ENCODE measurements at regions not wholly inside any gene's neighbourhood (a gene's known extent, or its start where the extent isn't known, plus 50 kb on each side); places are given as distances from the start of the nearest gene placed in this dataset.

DNA sequence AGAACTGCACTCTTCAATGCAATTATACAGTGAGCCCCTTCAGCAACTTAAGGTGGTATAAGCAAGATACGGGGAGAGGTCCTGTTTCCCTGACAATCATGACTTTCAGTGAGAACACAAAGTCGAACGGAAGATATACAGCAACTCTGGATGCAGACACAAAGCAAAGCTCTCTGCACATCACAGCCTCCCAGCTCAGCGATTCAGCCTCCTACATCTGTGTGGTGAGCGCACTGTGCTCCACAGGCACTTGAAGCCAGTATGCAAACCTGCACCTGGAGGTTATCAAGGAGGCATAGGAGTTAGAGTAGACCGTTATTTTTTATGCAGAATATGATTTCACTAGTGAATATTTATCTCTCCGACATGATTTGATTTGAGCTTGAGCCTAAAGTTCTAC is 152.2 kb upstream of the OR4E1 start:
- Histone ChIP-seq H3K9me3 (ENCODE audit: insufficient read depth, low read depth) (no peaks in the 10 kb centered on the region), H3K27ac (no peak overlapping the region), H3F3A (ENCODE audit: insufficient read depth, low read depth) (no peaks in the 10 kb centered on the region), H3K27me3 (ENCODE audit: insufficient read depth, low read depth) (no peaks in the 10 kb centered on the region), H3K36me3 (ENCODE audit: low read depth) (no peaks in the 10 kb centered on the region), H2AFZ (no peak overlapping the region), H3K4me3 (no peak overlapping the region), H3K79me2 (ENCODE audit: low read depth) (no peaks in the 10 kb centered on the region), H4K20me1 (ENCODE audit: insufficient read depth) (no peaks in the 10 kb centered on the region), H3K4me1 (replicated peaks; ENCODE audit: insufficient read depth) (0 out of 2 replicates have a peak, but pooled peaks cover 6% of the 10 kb centered on the region), H3K9me2 (ENCODE audit: insufficient read depth) (no peaks in the 10 kb centered on the region), H3K4me2 (no peak overlapping the region)
- CTCF ChIA-PET = interaction anchor here (0.6 kb wide), 1 partner anchor 88 kb away, joined by 9 read pairs; no protein-coding TSS in a partner anchor
- no TSS peak for BruUV-seq (replicated peaks)
- POLR2A ChIA-PET (ENCODE audit: unreplicated experiment) = no interaction called here
- DNase-seq = no peak
- TF ChIP-seq EZH2 (IDR thresholded peaks at IDR 0.05; ENCODE audit: low read depth) (no peak), CTCF (conservative IDR thresholded peaks at IDR 0.05) (no peak)
- intact Hi-C loops (cut with micrococcal nuclease; ENCODE audit: unreplicated experiment) = no loop called here

DNA sequence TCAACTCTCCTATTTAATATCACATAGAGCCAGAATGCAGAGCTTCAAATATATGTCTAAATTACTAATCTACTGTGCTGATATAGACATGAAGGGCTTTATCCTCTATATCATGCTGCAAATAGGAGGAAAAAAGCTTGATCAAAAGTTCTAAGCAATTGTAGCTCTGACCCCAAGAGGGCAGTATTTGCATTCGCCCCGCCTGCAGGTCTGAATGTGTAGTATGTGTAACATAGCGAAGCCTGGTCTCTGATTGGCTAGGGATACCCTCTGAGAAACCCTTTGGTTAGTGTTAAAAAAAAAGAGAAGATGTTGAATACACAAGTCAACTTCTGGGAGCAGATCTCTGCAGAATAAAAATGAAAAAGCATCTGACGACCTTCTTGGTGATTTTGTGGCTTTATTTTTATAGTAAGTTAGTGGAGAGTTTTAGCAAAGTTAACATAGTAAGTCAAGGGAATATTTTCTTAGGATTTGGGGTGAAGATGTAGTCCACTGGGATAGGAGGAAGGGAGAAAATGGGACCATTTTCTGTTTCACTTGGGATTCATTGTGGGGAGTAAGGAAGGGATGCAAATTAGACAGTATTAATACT is 151.6 kb upstream of the OR4E1 start:
- Histone ChIP-seq H3K4me3 (no peak overlapping the region), H3K36me3 (ENCODE audit: low read depth) (no peaks in the 10 kb centered on the region), H2AFZ (no peak overlapping the region), H3K27ac (no peak overlapping the region), H3K4me2 (no peak overlapping the region), H3F3A (ENCODE audit: insufficient read depth, low read depth) (no peaks in the 10 kb centered on the region), H3K4me1 (replicated peaks; ENCODE audit: insufficient read depth) (peaks cover 7% of the 10 kb centered on the region; the same call in 1 of the 2 replicates), H4K20me1 (ENCODE audit: insufficient read depth) (no peaks in the 10 kb centered on the region), H3K27me3 (ENCODE audit: insufficient read depth, low read depth) (no peaks in the 10 kb centered on the region), H3K9me2 (ENCODE audit: insufficient read depth) (no peaks in the 10 kb centered on the region), H3K9me3 (ENCODE audit: insufficient read depth, low read depth) (no peaks in the 10 kb centered on the region), H3K79me2 (ENCODE audit: low read depth) (no peaks in the 10 kb centered on the region)
- CTCF ChIA-PET = interaction anchor here (0.6 kb wide), 1 partner anchor 75 kb away, joined by 9 read pairs; no protein-coding TSS in a partner anchor
- TF ChIP-seq EZH2 (IDR thresholded peaks at IDR 0.05; ENCODE audit: low read depth) = no peak
- peak; percentile 65; the same call in 1 of the 2 replicates for TF ChIP-seq CTCF (conservative IDR thresholded peaks at IDR 0.05)
- DNase-seq = no peak
- no TSS peak for BruUV-seq (replicated peaks)
- POLR2A ChIA-PET (ENCODE audit: unreplicated experiment) = no interaction called here
- intact Hi-C loops (cut with micrococcal nuclease; ENCODE audit: unreplicated experiment) = no loop called here

- TF ChIP-seq EZH2 (IDR thresholded peaks at IDR 0.05; ENCODE audit: low read depth) (no peak), CTCF (conservative IDR thresholded peaks at IDR 0.05) (no peak)
- Histone ChIP-seq H3K4me1 (replicated peaks; ENCODE audit: insufficient read depth) (peaks cover 7% of the 10 kb centered on the region; the same call in 1 of the 2 replicates), H3K9me3 (ENCODE audit: insufficient read depth, low read depth) (no peaks in the 10 kb centered on the region), H4K20me1 (ENCODE audit: insufficient read depth) (no peaks in the 10 kb centered on the region), H3K4me3 (no peak overlapping the region), H3K9me2 (ENCODE audit: insufficient read depth) (no peaks in the 10 kb centered on the region), H3K79me2 (ENCODE audit: low read depth) (no peaks in the 10 kb centered on the region), H3K4me2 (no peak overlapping the region), H2AFZ (no peak overlapping the region), H3K27me3 (ENCODE audit: insufficient read depth, low read depth) (no peaks in the 10 kb centered on the region), H3K27ac (no peak overlapping the region), H3F3A (ENCODE audit: insufficient read depth, low read depth) (no peaks in the 10 kb centered on the region), H3K36me3 (ENCODE audit: low read depth) (no peaks in the 10 kb centered on the region)
- POLR2A ChIA-PET (ENCODE audit: unreplicated experiment) = interaction anchor here (0.7 kb wide), 1 partner anchor 630 kb away, joined by 4 read pairs; no protein-coding TSS in a partner anchor
- intact Hi-C loops (cut with micrococcal nuclease; ENCODE audit: unreplicated experiment) = no loop called here
- DNase-seq = no peak
- CTCF ChIA-PET = interaction anchor here (0.5 kb wide), 1 partner anchor 181 kb away, joined by 4 read pairs; no protein-coding TSS in a partner anchor
- no TSS peak for BruUV-seq (replicated peaks)
These were observed 148.5 kb upstream of the OR4E1 start for GRCh38 chr14:21822109-21822508.

Measured in PC-9 (cell line).